Hepatocyte (in vitro differentiated cells): ENCODE measurements at regions not wholly inside any gene's neighbourhood (a gene's known extent, or its start where the extent isn't known, plus 50 kb on each side); places are given as distances from the start of the nearest gene placed in this dataset.

Experiments used
- DNase-seq: peaks from one replicate; pipeline ENCODE4 v3.0.0-alpha.2; 2016; ENCODE audit warnings: low spot score
- H2AFZ ChIP-seq: fragments of 200-600 bp; sonication (generic); 2 replicates; pipeline ENCODE4 v1.6.0; 2016; ENCODE audit warnings: antibody characterized with exemption, mild to moderate bottlenecking
- H3K27ac ChIP-seq: fragments of 200-600 bp; sonication (generic); 2 replicates; pipeline ENCODE4 v1.5.1; 2016; ENCODE audit warnings: mild to moderate bottlenecking
- H3K27me3 ChIP-seq: fragments of 200-600 bp; sonication (generic); 2 replicates; pipeline ENCODE4 v1.6.1; 2016
- H3K36me3 ChIP-seq: fragments of 200-600 bp; sonication (generic); replicated peaks from 2 replicates; pipeline ENCODE4 v1.5.1; 2016; ENCODE audit warnings: low read depth; ENCODE audit not compliant: insufficient read depth
- H3K4me1 ChIP-seq: fragments of 200-600 bp; sonication (generic); 2 replicates; pipeline ENCODE4 v1.5.1; 2016; ENCODE audit warnings: mild to moderate bottlenecking, moderate library complexity; ENCODE audit not compliant: insufficient read depth
- H3K4me2 ChIP-seq: fragments of 200-600 bp; sonication (generic); 2 replicates; pipeline ENCODE4 v1.6.0; 2016
- H3K4me3 ChIP-seq: fragments of 200-600 bp; sonication (generic); 2 replicates; pipeline ENCODE4 v1.5.1; 2016; ENCODE audit warnings: mild to moderate bottlenecking
- H3K79me2 ChIP-seq: fragments of 200-600 bp; sonication (generic); 2 replicates; pipeline ENCODE4 v1.6.0; 2017; ENCODE audit warnings: mild to moderate bottlenecking
- H3K9me2 ChIP-seq: fragments of 200-600 bp; sonication (generic); replicated peaks from 2 replicates; pipeline ENCODE4 v1.6.0; 2017; ENCODE audit warnings: mild to moderate bottlenecking; ENCODE audit not compliant: insufficient read depth
- H3K9me3 ChIP-seq: fragments of 200-600 bp; sonication (generic); 2 replicates; pipeline ENCODE4 v1.5.1; 2016; ENCODE audit warnings: low read depth, mild to moderate bottlenecking
- H4K20me1 ChIP-seq: fragments of 200-600 bp; sonication (generic); 2 replicates; pipeline ENCODE4 v1.6.0; 2016; ENCODE audit warnings: mild to moderate bottlenecking; ENCODE audit not compliant: insufficient read depth, poor library complexity, severe bottlenecking
- CTCF ChIP-seq: fragments of 200-600 bp; sonication (generic); IDR thresholded peaks from 2 replicates; pipeline ENCODE4 v1.5.1; 2016; ENCODE audit warnings: antibody characterized with exemption, mild to moderate bottlenecking; ENCODE audit not compliant: poor library complexity
- EZH2 ChIP-seq: fragments of 200-600 bp; sonication (generic); IDR thresholded peaks from 2 replicates; pipeline ENCODE4 v1.6.1; 2016; ENCODE audit warnings: antibody characterized with exemption, mild to moderate bottlenecking, borderline replicate concordance
- EZH2phosphoT487 ChIP-seq: fragments of 200-600 bp; sonication (generic); IDR thresholded peaks from one replicate; pipeline ENCODE4 v1.6.1; 2018; ENCODE audit warnings: antibody characterized with exemption, mild to moderate bottlenecking, low read depth, moderate library complexity; ENCODE audit not compliant: unreplicated experiment, severe bottlenecking
- WGBS: methylation state at CpG from one replicate; pipeline ENCODE4 v1.1.6; 2016; ENCODE audit warnings: low lambda C conversion rate; ENCODE audit errors: missing lambda C conversion rate; 5-methylcytosine and 5-hydroxymethylcytosine counted together

DNA sequence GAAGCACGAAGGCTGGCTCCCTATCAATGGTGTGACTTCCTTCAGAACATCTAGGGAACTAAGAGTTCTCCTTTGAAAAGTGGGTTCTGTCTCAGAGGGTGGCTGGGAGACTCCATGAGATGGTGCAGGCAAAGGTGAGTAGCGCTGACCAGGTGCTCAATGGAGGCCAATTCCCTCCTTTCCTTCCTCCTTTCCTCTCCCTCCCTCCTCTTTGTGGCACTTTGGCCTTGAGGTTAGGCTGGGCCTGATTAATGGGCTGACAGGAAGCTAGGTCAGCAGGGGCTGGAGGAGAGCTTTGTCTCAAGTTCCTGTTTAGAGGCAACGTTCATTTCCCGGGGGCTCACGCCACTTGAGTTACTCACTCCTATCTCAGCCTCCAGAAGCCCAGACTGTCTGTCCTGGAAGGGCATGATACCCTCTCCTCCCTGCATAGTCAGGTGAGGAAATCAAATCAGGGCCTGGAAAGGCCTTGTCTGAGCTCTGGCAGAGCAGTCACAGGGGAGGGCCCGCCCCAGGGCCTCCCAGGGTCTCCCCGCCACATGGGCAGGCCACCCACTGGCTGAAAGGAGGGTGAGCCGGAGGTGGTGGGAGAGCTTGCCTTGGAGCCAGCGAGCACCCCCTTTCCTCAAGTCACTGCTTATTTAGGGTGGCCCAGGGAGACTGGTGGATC, 58.4 kb upstream of the SSBP3 start:
- no peaks in the 10 kb centered on the region for H3K9me2 ChIP-seq
- H3K4me1 ChIP-seq: peaks cover 52% of the 10 kb centered on the region
- DNase-seq: no peak
- peak overlapping the region; percentile 75 for H3K27ac ChIP-seq
- no peaks in the 10 kb centered on the region for H3K27me3 ChIP-seq
- no peak for TF ChIP-seq EZH2
- no peak for TF ChIP-seq CTCF
- TF ChIP-seq EZH2phosphoT487: no peak
- no peaks in the 10 kb centered on the region for H3K9me3 ChIP-seq
- H4K20me1 ChIP-seq: no peaks in the 10 kb centered on the region
- no peak overlapping the region for H2AFZ ChIP-seq
- H3K4me3 ChIP-seq: no peak overlapping the region
- WGBS: 66% methylated on average over 9 of the region's 9 CpGs
- H3K79me2 ChIP-seq: no peaks in the 10 kb centered on the region
- H3K36me3 ChIP-seq: no peaks in the 10 kb centered on the region
- no peak overlapping the region for H3K4me2 ChIP-seq

DNA sequence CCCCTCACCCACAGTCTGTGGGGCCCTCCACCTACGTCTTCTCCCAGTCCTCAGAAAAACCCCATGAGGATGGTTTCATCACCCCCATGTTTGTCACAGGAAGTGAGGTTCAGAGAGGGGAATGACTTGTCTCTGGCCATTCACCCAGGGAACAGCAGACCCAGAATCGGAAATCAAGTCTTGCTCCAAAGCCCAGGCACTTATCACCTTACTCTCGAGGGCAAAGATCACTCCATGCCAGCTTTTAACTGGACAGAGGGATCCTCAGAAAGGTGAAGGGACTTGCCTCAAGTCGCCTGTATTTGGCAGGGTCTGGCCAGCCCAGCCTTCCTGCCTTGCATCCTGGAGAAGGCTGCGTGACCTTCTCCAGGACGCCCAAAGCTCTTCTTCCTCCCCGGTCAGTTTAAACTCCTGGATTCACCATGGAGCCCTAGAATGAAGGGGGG, 57.9 kb upstream of the SSBP3 start:
- 82% methylated on average over 7 of the region's 7 CpGs for WGBS
- Histone ChIP-seq H3K4me2 (no peak overlapping the region), H3K27me3 (no peaks in the 10 kb centered on the region), H3K9me3 (no peaks in the 10 kb centered on the region), H3K79me2 (no peaks in the 10 kb centered on the region), H3K4me3 (no peak overlapping the region), H3K4me1 (peaks cover 55% of the 10 kb centered on the region), H3K27ac (peak overlapping the region; percentile 15), H3K36me3 (no peaks in the 10 kb centered on the region), H2AFZ (no peak overlapping the region), H3K9me2 (no peaks in the 10 kb centered on the region), H4K20me1 (no peaks in the 10 kb centered on the region)
- no peak for DNase-seq
- no peak for TF ChIP-seq CTCF
- no peak for TF ChIP-seq EZH2
- TF ChIP-seq EZH2phosphoT487: no peak

- H3K79me2 ChIP-seq: no peaks in the 10 kb centered on the region
- H3K4me3 ChIP-seq: no peak overlapping the region
- no peaks in the 10 kb centered on the region for H3K36me3 ChIP-seq
- H2AFZ ChIP-seq: no peak overlapping the region
- TF ChIP-seq EZH2phosphoT487 (no peak), CTCF (no peak), EZH2 (no peak)
- 57% methylated on average over 9 of the region's 10 CpGs for WGBS
- H3K4me2 ChIP-seq: peak overlapping the region; percentile 21
- no peaks in the 10 kb centered on the region for H3K9me2 ChIP-seq
- no peaks in the 10 kb centered on the region for H3K27me3 ChIP-seq
- peaks cover 55% of the 10 kb centered on the region for H3K4me1 ChIP-seq
- H3K9me3 ChIP-seq: no peaks in the 10 kb centered on the region
- DNase-seq: no peak
- H4K20me1 ChIP-seq: no peaks in the 10 kb centered on the region
- H3K27ac ChIP-seq: peak overlapping the region; percentile 87
Observed at GRCh38 chr1:54463259-54464030, 57.3 kb upstream of the SSBP3 start.
